ENCODE measurements at regions not wholly inside any gene's neighbourhood (a gene's known extent, or its start where the extent isn't known, plus 50 kb on each side); places are given as distances from the start of the nearest gene placed in this dataset.
"Not testable (repeated sequence)": the region's sequence is repeated elsewhere in the genome, so short reads cannot be mapped to it uniquely, and the experiment has no call there.

DNA sequence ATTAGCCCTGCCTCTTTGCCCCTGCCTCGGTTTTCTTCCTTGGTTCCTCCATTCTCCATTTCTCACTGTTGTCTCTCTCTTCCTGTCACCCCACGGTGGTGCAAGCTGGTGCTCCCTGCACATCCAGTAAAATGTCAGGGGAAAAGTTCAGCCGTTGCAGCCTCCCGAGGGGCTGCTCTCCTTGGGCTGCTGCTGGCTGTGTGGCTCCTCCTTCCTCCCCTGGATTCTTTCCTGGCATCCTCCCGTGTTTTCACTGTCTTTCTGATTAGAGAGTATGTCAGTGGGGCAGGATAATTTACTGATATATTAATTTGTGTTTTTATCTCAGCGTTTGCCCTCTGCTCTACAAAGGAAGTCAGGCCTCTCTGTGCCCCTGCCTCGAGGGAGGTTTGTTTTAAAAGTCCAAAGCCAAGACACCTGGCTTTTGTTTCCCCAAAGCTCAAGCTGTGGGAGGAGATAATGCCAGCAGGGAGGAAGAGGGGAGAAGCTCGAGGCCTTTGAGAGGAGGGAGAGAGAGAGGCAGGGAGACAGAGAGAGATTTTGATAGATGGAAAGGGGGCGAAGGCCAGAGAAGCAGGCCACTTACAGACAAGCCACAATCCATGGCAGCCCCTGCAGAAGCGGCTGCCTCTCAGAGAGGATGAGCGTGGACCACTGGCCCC, 150.3 kb upstream of the NR2F2 start:
- DNase-seq, result no peak

DNA sequence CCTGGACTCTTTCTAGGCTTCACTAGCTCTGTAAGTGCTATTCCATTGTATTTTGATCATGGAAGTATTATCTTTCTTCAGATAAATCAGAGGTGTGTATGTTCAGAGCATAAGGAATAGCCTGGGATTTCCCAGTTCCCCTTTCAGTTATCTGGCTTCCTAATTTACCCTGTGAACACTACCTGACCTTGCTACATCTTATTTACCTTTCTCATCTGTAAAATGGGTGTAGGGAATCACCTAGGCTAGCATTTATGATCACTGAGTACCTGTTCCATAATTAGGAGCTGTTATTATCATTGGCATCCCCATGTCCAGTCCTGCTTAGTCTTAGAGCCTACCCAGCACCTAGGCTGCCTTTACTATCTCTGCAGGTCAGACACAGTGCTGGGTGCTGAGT, 149.3 kb upstream of the NR2F2 start:
- no peak for DNase-seq

DNA sequence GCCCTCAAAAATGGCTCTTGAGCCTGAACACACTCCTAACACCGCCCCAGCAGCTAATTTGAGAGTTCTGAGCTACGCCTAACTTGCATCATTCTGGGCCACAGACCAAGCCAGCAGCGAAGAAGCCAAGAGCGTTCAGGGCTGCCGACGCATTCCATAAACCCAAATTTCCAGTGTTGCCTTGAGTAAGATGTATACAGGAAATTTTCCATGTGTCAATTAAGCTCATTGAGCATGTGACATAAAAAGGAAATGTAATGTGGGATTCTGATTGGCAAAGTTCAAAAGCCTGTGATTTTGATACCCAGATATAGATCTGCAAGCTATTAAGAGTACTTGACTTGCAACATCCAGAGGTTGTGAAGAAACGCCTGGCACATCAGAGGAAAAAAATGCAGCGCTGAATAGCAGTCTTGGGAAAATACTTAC, 148.6 kb upstream of the NR2F2 start:
- no peak for DNase-seq

DNA sequence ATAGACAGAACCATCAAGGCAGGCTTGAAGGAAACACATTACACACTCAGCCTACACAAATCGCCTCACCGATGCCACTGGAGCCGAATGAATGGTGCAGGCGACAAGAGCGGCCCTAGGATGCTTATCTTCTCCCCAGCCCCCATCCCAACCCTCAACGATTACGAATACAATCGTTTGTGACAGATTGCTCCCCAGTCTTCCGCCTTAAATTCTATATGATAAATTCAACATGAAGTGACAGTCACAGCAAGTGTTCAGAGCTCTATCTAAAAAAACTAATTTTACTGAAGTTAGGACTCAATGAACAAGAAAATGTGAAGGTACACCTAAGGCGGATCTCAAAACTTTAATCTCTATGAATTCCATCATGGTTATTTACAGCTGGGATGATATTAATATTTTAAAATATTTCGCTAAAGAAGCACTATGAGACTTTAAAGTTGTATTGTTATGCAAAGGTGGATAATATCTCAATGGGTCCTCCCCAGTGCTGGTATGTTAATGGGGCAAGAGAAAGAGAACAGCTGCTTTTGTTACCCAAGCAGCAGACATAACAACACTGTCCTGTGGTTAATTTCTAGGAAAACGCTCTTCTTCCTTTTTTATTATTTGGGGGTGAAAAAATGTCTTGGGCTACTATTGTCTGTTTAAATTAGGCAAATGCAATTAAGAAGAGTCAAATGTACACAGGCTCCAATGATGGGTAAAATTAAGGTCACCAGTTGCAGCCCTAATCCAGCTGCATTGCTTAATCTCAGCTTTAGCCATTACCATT, 147.6 kb upstream of the NR2F2 start:
- DNase-seq, result no peak

DNA sequence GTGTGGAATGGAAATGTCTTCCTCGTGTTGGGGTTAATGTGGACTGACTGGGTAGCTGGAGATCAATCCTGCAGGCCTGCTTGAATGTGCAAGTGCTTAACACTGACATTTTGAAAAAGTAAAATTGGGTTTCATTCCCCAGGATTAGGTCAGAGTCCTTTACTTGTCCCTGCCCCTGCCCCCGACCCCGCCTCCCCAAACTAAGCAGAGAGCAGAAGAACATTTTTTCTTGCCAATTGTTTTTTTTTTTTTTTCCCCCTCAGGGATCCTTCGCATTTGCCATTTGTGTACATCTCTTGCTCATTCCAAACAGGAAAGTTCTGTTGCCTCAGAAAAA, 147.0 kb upstream of the NR2F2 start:
- no peak for DNase-seq

DNA sequence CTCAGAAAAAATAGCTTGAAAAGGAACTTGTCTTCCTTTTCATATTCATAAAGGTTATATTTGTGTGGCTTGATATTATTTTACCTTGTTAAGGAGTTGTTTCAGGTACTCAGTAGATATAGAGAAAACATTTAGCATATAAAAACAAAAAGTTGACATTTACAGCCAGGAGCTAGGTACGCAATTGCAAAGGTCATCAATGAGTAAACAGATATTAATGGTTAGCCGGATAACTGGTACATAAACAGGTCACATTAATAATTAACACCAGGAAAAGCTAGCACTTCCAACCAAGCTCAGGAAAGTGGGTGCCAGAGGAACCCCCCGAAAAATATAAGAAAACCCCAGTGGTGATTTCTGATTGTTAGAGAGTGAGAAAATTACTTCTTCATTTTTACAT, 146.6 kb upstream of the NR2F2 start:
- no peak for DNase-seq

DNA sequence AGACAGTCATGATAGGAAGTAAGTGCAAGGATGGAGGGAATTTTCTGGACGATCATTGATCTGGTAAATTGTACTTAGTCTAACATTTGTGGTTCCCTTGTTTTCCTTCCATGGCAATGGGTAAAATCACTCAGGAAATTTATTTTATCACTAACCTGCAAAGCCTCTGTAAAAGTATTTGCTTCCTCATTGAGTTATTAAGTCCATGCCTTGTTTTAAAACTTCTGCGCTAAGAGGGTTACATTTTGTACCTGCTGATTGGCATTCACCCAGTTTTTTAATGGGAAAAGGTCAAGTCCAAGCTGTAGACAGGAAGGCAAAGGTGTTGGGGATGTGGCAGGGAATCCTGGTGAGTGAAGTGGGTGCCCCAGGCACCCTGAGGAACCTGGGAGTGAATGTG, 146.2 kb upstream of the NR2F2 start:
- DNase-seq, result no peak

DNA sequence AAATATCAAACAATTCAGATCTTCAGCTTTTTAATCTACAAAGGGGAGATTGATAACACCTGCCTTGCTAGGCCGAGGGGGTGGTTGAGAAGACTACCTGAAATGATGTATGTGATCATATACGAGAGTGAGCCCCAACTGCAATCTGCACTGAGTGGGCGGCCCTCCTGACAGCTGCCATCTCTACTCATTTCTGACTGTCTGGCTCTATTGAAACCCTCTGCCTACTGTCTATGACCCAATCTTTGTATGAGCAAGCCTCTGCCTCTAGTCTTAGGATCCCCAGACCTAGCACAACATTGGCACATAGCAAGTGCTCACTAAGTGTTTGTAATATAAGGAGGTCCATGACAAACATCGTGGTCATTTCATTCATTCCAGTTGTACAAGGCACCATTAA, 144.4 kb upstream of the NR2F2 start:
- DNase-seq, result no peak

DNA sequence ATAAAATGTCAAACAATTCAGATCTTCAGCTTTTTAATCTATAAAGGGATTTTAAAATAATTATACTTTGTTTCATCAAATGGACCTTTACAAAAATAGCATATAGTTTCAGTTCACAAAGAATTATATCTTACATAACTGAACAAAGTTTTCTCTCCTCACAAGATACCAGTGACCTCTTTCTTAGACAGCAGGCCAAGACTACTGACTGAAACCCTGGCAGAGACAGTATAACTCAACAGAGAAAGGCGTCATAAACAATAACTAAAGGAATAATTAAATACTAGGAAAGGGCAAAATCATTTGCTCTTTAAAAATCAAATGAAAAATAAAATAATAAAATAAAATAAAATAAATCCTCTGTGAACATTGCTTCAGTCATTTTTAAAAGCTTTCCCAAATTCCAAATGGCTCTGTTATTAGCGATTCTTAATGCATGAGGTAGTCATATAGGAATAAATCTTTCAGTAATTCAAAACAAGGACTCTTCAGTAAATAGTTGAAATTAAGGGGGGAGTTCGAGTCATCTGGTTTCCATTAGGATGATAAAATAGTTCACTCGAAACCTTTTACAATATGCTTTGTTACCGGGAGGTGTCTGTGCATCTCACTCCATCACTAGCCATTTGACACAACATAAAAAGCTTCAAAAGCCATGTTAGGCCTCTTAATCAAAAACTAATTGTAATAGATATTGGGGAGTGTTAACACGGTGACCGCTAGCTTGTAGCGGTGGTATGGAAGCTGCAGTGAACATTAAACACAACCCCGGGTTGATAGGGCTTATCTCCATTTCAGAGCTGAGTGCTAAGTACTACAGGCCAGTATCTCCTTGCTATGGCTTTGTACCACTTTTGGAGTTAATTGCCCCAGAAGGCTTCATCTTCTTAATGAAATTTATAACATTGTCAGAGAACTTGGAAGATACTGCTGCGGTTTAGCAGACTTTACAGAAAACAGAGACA, 142.9 kb upstream of the NR2F2 start:
- no peak for DNase-seq

DNA sequence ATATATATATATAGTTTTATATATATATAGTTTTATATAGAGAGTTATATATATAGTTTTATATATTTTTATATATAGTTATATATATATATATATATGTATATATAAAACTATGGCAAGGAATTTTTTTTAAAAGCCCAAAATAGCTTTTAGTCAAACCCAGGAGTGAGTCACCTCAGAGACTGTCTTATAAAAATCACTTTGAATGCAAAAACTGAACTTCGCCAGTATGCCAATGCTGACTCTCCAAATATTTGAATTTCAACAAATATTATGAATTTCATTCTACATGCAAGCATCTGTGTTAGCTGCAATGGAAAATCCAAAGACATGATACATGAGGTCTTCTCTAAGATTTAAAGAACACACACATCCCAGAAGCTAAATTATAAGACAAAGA, 132.8 kb upstream of the NR2F2 start:
- DNase-seq, result no peak

DNA sequence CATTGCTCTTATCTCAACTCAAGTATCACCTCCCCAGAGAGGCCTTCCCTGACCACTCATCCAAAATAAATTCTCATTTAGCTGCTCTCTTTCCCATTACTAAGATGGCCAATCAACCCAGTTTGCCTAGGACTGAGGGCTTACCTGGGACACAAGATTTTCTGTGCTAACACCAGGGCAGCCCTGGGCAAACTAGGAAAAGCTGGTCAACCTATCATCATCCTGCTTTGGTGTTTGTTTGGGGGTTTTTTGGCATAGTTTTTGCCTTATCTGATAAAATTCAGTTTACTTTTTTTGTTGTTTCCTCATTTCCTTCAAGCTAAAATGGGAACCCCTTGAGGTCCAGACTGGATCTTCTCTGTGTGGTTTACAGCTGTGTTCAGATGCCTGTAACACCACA, 131.4 kb upstream of the NR2F2 start:
- DNase-seq, result no peak

DNA sequence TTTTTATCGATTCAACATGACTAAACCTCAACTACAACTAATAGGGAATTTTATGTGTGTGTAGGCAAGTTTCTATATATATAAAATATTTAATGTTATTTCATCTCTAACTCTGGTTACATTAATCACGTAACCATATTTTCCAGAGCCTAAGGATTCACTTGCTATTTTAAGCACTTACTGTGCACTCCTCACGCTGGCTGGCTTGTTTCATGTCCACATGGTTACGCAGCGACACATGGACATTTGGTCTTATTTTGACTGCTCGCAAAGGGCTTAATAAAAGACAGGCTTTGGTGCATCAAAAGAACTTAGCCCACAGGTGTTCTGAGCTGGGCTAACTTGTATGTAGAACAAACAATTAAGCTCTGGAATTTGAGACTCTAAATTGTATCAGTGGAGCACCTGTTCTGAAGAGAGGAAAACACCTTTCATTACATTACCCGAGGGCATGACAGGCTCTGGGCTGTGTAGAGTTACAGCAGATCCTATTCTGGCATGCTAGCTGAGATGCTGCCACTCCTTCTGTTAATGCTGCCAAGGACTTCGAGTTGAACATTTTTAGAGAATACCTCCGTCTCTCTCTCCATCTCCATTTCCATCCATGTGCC, 130.0 kb upstream of the NR2F2 start:
- DNase-seq, result no peak

DNA sequence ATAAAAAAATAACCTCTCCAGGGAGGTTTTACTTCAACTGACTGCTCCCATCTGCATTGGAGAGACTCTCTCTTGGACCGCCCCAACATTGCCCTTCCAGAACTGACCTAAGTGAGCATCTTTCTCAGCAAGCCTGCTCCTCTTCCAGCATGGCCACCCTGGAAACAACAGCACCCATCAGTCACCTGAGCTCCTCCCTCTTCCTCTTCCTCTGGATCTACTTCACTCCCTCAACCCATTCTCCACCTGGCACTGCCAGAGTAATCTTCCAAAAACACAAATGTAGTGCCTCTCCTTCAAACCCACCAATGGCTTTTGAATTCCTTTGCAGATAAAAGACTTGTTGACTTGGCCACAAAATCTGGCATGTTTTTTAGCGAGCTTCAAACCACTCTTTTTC, 128.8 kb upstream of the NR2F2 start:
- no peak for DNase-seq

DNA sequence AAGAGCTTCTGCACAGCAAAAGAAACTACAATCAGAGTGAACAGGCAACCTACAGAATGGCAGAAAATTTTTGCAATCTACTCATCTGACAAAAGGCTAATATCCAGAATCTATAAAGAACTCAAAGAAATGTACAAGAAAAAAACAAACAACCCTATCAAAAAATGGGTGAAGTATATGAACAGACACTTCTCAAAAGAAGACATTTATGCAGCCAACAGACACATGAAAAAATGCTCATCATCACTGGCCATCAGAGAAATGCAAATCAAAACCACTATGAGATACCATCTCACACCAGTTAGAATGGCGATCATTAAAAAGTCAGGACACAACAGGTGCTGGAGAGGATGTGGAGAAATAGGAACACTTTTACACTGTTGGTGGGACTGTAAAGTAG, 124.9 kb upstream of the NR2F2 start:
- DNase-seq, result not testable (repeated sequence)

DNA sequence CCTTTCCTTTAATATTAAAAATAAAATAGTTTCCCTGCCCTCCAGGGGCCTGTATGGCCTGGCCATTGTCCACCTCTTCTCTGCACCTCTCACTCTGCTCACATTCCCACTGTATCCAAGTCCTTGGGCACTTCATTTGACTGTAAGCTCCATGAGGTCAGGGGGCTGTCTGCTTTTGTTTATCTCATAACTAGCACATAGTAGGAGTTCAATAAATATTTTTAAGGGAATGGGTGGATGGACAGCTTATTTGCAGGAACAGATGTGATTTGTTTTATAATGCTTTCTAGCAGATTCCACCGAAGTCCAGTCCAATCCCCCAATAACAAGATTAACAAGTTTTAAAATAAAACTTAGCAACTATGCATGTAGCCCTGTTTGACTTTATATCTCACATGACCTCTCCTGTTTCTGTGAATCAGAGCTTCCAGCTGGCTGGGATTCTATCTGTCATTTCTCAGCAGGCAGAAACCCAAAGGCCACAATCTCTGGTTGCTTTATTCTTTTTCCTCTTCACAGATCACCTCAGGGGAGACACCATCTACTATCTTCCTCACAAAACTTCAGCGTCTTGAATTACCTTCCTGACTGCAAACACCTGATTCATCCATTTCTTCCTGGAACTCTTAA, 123.0 kb upstream of the NR2F2 start:
- DNase-seq, result no peak

DNA sequence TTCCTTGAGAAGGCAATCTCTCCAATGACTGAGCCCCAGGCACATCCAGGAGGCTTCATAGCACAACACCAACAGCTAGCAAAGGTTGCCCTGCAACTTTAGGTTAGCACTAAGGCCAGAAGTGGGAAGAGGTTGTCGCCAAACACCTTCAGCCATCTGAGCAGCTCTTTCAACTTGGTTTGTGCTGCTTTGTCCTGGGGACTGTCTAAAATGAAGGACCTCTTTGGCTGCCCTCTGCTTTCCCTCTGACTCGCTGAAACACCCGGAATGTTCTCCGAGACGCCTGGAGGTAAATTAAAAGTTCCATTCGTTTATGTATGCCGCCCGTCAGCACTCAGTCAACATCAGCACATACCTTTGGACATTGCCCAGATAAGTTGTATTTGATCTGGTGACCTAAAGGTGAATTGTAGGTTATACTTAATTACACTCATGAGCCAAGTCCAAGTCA, 121.2 kb upstream of the NR2F2 start:
- no peak for DNase-seq

DNA sequence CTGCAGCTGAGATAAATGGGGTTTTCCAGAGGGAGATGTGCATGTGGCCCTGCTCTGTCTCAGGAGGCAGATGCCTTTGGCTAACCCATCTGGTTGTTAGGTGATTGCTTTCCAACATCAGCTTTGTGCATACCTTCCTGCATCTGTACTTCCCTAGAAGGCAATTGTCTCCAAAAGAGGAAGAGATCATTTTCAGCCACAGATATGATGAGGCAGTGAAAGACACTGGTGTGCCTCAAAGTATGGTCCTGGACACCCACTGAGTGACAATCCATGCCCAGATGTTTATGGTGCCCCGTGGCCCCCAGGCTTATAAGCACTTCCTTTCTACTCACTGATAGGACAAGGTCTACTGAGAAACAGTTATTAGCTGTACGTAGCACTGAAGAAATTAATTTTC, 117.5 kb upstream of the NR2F2 start:
- DNase-seq, result no peak

DNA sequence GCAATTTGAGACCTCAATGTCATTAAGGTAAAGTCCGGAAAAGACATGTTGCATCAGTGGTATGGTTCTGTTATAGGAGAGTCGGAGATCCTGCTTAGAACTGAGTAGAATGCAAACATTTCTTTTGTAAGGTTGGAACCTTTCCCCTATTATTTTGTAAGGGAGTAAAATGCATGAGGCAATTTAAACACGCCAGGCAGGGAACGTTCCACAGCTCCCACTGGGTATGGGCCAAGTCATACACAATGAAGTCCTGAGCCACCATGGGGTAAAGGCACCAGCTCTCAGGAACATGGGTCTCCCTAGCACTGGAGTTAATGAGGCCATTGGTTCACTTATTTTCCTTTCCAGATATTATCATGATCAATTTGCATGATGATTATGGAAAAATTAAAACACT, 116.6 kb upstream of the NR2F2 start:
- DNase-seq, result no peak

DNA sequence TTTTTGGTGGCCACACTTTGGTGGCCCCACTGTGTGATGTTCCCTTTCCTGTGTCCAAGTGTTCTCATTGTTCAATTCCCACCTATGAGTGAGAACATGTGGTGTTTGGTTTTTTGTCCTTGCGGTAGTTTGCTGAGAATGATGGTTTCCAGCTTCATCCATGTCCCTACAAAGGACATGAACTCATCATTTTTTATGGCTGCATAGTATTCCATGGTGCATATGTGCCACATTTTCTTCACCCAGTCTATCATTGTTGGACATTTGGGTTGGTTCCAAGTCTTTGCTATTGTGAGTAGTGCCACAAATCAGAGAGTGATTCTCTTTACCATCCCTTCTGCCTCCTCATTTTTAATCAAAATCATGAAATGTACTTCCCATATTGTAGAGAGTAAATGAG, 114.0 kb upstream of the NR2F2 start:
- not testable (repeated sequence) for DNase-seq

DNA sequence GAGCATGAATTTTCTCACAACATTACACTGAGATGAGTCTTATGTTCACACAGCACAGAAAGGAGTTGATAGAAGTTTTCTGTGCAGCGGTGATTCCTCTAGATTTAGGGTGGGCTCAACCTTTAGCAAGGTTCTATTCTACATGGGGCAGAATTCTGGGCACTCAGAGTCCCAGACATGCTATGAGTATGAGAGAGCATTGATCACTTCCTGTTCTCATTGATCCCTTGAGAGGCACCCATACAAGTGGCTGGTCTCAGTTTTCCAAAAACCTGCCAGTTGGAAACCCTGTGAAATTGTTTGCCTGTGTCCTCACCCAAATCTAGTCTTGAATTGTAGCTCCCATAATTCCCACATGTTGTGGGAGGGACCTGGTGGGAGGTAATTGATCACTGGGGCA, 112.5 kb upstream of the NR2F2 start:
- no peak for DNase-seq

DNA sequence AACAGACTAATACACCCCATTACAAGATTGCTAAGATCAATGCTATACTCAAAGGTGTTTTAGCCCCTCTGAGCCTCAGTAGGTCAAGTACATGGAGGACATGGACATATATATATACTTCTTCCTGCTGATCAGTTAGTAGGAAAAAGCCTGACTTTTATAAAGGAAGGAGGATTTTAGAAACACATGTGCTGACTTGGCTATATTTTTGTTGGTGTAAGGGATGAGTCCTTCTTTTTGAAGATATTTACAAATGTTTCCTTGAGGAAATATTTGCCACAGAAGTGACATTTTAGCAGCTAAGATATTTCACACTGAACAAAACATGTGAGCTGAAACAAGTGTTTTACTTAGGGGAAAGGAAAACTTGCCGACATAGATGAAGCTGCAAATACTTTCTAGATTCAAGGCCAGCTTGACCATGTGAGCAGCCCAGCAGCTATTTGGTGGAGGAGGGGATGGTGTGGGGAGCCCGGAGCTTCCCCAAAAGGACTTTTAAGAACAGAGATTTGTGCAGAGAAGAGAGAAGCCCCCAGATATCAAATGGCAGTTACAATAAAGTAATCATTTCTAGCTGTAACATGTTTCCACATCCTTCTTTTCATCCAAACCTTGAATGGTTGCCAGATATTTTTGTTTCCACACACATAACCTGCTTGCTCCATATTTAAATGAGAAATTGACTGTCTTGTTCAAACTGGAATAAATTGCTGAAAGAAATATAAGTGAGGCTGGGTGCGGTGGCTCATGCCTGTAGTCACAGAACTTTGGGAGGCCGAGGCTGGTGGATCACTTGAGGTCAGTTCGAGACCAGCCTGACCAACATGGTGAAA, 111.7 kb upstream of the NR2F2 start:
- no peak for DNase-seq

DNA sequence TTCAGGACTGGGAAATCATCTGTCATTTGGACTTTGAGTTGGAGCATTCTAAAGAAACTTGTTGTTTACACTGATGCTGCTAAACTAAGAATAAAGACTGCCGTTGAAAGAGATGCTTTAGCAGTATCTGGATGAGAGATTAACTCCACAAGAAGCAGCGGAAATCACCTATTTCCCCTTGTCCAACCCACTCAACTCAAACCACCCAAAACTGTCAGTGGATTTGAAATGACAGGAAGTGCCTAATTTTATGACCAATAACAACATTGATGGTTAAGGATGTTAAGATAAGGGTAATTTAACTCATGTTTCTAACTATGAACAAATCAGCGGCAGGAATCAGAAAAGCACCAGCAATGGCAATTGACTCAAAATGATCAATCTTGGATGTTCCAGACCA, 110.8 kb upstream of the NR2F2 start:
- DNase-seq, result no peak

Data from activated T-cell treated with anti-CD3 and anti-CD28 coated beads for 4 hours (primary cell).